HG02678 (cell line): ENCODE measurements at regions not wholly inside any gene's neighbourhood (a gene's known extent, or its start where the extent isn't known, plus 50 kb on each side); places are given as distances from the start of the nearest gene placed in this dataset.
"Not testable (repeated sequence)": the region's sequence is repeated elsewhere in the genome, so short reads cannot be mapped to it uniquely, and the experiment has no call there.

Experiments used
- ATAC-seq: cut with Tn5 transposase; IDR thresholded peaks from one replicate; pipeline ENCODE4 v1.9.1; 2021; ENCODE audit warnings: mild to moderate bottlenecking, moderate library complexity; ENCODE audit not compliant: unreplicated experiment

DNA sequence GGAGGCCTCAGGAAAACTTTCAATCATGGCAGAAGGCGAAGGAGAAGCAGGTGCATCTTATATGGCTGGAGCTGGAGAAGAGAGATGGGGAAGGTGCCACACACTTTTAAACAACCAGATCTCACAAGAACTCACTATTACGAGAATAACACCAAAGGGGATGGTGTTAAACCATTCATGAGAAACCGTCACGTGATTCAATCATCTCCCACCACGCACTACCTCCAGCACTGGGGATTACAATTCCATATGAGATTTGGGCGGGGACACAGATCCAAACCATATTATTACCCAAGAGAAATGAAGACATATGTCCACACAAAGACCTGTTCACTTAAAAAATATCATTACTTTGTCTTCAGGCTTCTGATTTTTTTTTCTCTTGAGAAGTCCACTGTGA, 518.5 kb downstream of the DCDC2C start:
- ATAC-seq = no peak

DNA sequence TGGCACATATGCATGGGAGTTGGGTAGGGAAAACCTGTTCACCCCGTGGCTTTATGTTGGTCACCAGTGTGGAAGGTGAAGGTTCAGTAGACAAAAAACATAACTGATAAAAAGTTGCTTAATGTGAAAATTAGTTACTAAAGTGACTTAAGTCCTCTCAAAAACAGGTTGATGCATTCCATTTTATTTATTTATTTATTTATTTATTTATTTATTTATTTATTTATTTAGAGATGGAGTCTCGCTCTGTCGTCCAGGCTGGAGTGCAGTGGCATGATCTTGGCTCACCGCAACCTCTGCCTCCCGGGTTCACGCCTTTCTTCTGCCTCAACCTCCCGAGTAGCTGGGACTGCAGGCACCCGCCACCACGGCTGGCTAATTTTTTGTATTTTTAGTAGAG, 541.0 kb downstream of the DCDC2C start:
- ATAC-seq = not testable (repeated sequence)

DNA sequence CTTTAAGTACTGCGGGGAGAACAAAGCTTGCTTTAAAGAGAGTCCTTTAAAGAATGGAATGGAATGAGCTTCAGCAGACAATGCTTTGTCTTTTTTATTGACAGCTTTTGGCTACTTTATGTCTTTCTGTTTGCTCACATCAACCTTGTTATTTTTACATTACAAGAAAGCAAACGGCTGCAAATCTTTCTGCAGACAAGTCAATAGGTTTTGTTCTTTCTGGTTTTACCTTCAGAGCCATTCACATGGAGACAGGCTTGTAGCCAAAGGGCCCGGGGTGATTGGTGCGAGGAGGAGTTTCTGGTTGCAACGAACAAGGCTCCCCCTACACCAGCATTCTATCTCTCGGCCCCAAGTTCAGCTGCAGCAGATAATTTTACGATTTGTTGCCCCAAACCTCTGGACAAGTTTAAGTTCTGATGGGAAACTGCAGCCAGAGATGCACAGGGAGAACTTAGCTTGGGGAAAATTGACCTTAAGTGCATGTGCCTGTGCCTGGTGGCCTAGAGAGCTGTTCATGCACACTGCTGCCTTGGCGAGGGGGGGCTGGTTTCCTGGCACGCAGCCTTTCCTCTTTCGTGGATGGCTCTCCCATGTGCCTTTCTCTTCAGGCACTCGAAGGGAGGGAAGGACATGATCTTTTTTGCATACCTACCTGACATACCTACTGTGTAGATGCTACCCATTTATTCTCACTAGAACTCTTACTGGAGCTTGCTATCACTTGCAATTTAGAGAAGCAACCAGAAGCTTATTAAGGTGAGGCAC, 543.2 kb downstream of the DCDC2C start:
- no peak for ATAC-seq

DNA sequence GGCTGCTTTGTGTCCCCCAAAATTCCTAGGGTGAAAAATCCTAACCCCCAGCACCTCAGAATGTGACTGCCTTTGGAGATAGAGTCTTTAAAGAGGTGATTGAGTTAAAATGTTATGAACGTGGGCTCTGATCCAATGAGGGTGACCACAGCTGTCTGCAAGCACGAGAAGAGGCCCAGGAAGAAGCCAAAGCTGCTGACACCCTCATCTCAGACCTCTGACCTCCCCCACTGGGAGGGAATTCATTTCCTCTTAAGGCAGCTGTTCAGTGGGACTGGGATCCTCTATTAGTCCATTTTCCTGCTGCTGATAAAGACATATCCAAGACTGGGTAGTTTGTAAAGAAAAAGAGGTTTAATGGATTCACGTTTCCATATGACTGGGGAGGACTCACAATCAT, 544.4 kb downstream of the DCDC2C start:
- ATAC-seq = no peak

DNA sequence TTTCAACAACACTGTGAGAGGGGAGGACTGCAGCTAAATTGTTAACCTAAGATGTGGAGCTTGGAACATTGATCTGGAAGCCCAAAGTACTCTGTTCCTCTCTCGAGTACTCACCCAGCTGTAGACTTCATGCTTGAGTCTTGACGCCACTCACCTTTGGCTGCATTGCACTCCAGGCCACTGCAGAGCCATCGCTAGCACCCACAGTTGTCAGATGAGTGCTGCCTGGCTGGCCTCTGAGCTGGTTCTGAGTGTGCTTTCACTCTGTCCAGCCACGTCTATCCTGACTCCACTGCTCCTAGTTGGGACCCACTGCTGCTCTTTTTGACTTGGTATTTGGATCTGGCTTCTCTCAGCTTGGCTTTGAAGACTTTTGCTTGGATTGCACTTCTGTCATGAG, 552.1 kb downstream of the DCDC2C start:
- no peak for ATAC-seq

DNA sequence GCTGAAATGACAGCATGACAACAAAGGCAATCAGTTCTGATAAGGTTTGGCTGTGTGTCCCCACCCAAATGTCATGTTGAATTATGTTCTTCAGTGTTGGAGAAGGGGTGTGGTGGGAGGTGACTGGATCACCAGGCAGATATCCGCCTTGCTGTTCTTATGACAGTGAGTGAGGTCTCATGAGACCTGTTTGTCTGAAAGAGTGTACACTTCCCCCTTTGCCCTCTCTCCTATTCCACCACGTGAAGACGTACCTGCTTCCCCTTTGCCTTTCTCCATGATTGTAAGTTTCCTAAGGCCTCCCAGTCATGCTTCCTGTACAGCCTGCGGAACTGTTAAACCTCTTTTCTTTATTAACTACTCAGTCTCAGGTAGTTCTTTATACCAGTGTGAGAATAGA, 553.0 kb downstream of the DCDC2C start:
- ATAC-seq = no peak

DNA sequence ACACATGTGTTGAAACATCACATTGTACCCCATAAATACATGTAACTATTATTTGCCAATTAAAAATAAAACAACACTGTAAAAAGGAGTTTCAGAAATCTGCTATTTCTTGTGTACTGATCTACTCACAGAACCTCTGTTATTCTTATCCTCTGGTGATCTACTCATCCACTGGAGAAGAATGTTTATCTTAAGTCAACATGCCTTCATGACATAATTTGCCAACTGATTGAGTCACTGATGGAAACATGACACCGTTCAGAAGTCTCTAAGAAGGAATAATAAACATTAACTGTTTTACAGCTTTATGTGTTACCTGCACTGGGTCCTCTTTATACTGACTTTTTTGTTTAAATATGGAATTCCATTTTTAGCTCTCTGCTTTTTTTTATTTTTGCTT, 555.2 kb downstream of the DCDC2C start:
- ATAC-seq = no peak

DNA sequence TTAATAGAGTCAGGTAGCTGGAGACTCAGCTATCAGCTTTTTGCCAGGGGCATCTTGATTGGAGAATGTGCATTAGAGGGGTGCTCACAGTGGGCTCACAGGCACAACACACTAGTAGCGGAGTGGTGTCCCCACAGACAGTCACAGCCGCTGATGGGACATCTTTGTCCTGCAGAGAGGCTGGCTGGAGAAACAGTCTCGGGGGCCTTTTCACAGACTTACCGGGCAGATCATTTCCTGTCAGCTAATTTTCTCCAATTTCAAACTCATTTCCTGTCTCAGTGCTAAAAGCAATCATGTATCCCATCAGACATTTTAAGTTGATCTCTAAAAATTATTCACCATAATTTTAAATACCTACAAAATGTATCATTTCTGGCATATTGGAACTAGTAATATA, 562.6 kb downstream of the DCDC2C start:
- no peak for ATAC-seq

DNA sequence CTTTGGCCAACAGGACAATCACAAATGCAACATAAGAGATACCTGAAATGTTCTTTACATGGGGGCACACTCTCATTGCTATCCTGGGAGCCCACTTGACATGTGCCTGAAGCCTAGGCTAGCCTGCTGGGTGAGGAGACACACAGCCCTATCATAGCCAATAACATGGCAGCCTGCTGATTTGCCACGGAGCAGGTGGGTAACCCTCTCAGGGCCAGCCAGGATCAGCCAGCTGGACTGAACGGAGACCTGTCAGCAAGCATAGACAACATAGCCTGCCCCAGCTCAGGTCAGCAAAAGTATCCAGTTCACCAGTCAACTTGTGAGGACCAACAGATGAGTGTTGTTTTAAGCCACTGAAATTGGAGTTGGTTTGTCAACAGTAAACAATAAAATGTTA, 566.5 kb downstream of the DCDC2C start:
- ATAC-seq = no peak

DNA sequence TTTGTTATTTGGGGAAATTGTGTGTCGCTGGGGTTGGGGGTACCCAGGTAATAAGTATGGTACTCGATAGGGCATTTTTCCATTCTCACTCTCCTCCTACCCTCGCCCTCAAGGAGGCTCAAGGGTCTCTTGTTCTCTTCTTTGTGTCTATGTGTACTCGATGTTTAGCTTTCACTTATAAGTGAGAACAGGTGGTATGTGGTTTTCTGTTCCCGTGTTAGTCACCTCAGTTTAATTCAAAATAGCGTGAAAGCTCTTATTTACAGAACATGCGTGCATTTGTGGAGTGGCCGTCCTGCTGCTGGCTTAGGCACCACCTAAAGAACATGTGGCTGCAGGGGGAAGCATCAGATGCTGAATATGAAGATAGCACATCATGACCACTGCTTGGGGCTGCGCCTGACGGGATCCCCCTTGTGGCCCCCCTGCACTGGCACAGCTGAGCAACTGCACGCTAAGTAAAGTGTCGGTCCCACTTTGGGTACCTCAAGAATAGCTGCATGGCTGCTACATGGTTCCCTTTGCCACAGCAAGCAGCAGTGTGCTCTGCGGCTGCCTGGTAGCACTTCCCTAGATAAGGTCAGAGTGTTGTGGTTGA, 569.0 kb downstream of the DCDC2C start:
- ATAC-seq = no peak

DNA sequence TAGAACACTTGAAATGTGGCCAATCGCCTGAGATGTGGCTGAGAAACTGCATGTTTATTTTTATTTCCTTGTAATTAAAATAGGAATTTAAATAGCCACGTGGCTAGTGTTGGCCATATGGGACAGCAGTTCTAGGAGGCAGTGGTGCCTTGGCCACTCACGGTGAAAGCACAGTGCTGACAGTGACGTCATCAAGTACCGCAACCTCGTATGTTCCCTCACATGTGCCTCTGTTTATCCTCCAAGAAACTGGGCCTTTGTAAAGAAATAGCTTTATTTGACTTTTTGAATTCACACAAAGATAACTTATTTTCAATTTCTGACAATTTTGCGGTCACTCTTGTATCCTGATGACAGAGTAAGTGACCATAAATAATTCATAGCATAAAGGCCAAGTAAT, 575.0 kb downstream of the DCDC2C start:
- ATAC-seq = no peak

DNA sequence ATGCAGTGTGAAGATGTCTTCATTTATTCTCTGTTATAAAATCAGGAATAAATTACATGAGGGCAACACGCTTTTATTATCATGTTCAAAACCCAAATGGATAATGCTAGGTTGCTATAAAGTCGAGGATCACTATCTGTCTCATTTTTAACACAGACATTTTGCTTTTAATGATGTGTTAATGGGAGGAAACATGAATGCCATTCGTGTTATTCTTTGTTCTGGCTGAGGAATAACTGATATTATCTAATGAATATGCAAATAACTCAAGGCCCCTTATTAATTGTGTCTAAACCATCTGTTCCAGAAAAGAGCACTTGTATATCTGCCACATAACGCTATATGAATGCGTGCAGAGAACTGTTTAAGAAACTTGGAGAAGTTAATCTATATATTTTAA, 576.1 kb downstream of the DCDC2C start:
- no peak for ATAC-seq

DNA sequence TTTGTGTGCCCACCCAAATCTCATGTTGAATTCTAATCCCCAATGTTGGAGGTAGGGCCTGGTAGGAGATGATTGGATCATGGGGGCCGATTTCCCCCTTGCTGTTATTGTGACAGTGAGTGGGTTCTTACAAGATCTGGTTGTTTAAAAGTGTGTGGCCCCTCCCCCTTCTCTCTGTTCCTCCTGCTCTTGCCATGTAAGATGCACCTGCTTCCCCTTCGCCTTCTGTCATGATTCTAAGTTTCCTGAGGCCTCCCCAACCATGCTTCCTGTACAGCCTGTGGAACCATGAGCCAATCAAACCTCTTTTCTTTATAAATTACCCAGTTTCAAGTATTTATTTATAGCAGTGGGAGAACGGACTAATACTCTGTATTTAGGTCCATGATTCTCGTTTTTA, 588.1 kb downstream of the DCDC2C start:
- ATAC-seq = no peak

DNA sequence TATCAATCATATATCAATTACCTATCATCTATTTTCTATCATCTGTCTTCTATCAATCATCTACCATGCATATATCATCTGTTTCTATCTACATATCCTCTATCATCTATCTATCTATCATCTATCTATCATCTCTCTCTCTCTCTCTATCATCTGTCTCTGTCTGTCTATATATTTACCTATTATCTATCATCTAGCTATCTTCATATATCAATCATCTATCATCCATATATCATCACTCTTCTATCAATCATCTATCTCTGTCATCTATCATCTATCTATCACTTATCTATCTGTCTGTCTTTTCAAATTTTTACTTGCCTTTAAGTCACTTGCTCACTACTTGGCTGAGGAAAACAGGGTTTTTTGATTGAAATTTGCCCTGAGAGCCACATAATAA, 592.3 kb downstream of the DCDC2C start:
- ATAC-seq = no peak

DNA sequence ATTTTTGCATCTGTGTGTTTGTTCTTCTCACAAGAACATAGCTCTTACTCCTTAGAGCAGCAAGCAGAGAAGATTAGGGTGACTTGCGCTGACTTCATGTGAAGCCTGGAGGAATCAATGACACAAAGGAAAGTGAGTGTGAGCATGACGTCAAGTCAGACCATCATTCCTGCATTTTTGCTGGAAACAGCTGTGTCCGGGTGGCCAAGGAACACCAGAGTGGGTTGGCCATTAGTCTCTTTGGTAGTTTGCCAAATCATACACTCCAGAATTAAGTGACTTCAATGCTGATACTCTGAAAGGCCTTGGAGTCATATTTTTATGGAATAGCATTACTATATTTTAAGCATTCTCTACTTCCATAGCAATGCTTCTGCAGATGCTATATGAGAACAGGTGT, 597.2 kb downstream of the DCDC2C start:
- no peak for ATAC-seq

DNA sequence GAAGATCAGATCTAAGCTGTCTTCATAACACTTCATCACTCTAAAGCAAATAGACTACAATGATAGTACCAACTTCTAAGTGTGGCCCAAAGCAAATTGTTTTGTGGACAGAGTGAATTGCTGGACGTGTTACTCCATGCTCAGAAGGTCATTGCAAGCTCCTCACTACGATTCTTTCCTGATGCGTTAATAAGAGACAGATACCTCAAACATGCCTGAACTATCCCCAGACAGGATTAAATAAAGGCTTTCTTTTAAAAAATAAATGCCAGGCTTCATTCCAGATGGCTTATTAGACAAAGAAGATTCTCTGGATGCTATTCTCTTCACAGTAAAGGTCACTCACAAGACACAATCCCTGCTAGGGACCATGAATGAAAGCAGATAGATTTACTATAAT, 621.2 kb downstream of the DCDC2C start:
- no peak for ATAC-seq

DNA sequence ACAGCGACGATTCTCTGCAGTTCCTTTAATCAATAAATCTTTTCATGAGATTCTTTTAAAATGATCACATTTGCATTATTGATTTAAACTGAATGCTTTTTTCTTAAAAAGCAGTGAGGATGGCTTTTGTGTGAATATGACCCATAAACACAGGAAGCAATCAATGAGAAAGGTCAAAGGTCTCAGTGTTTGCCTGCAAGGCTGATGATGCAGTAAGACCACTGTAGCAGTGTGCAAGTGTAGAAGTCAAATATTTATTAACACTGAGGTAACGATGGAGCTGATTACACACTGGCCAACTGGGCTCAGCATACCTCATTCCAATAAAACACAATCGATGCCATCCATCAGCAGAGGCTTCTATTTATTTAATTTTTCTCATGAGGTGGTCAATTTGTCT, 633.5 kb downstream of the DCDC2C start:
- no peak for ATAC-seq

DNA sequence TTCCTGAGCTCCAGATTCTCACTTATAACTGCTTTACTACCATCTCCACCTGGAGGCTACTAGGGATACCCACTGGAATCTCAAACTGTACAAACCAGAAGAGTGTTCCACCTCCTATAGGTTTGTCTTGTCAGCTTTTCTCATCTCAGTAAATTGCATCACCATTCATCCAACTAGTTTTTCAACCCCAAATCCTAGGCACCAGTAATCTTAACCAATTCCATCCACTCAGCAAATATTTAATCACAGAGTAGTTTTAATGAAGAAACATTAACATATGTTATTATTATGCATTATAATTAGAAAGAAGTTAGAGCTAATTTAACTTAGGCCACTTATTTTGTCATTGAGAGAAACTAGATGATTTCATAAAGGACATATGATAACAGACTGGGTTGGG, 635.0 kb downstream of the DCDC2C start:
- no peak for ATAC-seq

DNA sequence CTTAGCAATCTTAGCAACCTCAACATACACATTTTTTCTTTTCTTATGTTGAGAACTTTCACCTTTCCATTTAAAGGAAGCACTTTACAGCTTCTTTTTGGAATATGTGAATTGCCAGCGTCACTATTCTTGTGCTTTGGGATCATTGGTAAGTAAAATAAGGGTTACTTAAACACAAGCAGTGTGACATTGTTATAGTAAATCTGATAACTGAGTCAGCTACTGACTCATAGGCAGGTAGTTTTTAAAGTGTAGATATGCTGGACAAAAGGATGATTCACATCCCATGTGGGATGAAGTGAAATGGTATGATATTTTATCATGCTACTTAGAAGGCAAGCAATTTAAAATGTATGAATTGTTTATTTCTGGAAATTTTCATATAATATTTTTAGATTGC, 637.2 kb downstream of the DCDC2C start:
- ATAC-seq = no peak

DNA sequence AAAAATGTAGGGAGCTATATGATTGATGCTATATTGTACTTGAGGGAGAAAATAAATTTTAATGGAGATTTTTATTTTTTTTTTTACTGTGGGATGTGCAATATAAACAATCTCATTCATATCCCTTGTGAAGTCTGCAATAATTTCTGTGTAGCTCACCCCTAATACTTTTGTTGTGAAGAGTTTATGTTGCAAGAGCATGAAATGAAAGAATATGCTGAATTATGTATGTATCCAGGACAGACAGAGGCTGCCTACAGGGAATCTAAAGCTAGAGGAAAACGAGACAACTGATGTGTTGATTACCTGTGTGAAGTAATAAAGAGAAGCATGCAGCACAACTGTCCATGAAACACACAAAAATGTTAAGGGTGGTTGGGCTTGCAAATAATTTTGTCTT, 643.3 kb downstream of the DCDC2C start:
- no peak for ATAC-seq

DNA sequence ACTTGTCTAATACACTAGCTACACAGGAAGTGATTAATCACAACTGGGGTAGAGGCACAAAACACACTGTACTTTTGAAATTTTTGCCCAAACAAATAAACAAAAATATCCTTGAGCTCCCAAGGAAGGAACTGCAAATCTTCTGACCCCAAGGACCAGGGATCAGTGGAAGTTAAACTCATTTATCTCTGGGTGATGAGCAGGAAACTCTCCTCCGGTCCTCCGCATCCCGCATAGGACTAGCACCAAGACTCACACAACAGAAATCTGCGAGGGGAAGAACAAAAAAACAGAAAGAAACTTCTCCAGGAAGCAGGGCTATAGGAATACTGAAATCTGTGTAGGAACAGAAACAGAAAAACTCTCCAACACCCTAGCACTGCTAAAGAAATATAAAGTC, 650.3 kb downstream of the DCDC2C start:
- ATAC-seq = no peak

DNA sequence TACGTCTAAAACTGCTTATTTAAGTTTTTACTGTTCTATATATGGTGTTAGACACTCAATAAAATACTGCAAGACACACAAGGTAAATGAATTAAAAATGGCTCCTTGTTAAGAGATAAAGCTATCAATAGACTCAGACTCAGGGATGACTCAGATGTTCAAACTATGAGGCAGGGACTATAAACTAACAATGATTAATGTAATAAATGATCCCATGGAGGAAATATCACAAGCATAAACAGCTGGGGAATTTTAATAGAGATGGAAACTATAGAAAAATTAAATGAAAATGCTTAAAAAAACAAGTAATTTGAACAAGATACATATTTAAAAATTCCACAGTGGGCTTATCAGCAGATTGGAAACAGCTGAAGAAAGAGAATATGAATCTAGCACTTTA, 650.8 kb downstream of the DCDC2C start:
- ATAC-seq = no peak

DNA sequence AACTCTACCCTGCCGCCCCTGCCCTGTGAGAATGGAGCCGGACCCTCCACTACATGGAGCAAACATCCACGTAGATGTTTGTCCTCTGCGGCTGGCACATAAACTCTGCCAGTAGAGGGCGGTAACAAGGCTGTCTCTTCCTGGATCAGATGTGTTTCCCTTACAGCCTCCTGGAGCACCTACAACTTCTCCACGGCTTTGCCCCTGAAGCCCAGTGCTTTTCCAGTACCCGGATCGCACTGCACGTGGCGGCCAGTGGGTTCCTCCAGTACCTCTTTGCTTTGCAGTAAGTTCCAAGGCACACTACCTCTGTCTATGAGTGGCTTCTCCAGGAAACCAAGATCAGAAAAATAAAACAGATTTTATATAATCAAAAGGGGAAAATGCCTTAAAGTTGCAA, 651.3 kb downstream of the DCDC2C start:
- no peak for ATAC-seq
